Thyroid gland (tissue), 4 donors: ENCODE measurements at regions not wholly inside any gene's neighbourhood (a gene's known extent, or its start where the extent isn't known, plus 50 kb on each side); places are given as distances from the start of the nearest gene placed in this dataset.

Source experiments
- POLR2A ChIP-seq, 2 donors: fragments of 450-650 bp; IDR thresholded peaks; one replicate each; pipeline ENCODE4 v1.6.1; 2017; ENCODE audit warnings: antibody characterized with exemption in 2 of 2, mild to moderate bottlenecking in 2 of 2, moderate library complexity in 1 of 2
- TF ChIP-seq, protein P1 (sequence below), 6 experiments: fragments of 200-600 bp in 3 of 6; fragments of 450-650 bp in 3 of 6; sonication (generic) in 3 of 6; IDR thresholded peaks; one replicate each; pipeline ENCODE4 v1.5.1; 2016 to 2019; ENCODE audit warnings: antibody characterized with exemption in 6 of 6, mild to moderate bottlenecking in 2 of 6, inconsistent platforms in 1 of 6, moderate library complexity in 1 of 6

DNA sequence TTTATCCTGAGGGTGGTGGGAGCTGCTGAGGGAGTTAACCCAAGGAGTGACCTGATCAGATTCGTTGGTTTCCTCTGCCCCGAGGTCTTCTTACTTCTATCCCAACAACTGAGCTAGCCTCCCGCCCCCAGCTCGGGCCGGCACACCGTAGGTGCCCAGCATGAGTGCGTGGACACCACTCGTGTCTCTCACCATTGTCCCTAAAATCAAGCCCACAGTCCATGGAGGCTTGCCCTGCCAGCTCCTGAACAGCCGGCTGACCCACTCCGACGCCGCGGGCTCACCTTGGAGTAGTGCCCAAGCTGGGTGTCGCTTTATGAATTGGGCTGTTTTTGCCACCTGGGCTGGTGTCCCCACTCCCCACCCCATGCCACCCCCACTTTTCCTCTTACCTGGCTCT is 59.0 kb upstream of the CCDC167 start:
- no peak for TF ChIP-seq POLR2A (IDR thresholded peaks at IDR 0.05)
- TF ChIP-seq, protein P1, sequence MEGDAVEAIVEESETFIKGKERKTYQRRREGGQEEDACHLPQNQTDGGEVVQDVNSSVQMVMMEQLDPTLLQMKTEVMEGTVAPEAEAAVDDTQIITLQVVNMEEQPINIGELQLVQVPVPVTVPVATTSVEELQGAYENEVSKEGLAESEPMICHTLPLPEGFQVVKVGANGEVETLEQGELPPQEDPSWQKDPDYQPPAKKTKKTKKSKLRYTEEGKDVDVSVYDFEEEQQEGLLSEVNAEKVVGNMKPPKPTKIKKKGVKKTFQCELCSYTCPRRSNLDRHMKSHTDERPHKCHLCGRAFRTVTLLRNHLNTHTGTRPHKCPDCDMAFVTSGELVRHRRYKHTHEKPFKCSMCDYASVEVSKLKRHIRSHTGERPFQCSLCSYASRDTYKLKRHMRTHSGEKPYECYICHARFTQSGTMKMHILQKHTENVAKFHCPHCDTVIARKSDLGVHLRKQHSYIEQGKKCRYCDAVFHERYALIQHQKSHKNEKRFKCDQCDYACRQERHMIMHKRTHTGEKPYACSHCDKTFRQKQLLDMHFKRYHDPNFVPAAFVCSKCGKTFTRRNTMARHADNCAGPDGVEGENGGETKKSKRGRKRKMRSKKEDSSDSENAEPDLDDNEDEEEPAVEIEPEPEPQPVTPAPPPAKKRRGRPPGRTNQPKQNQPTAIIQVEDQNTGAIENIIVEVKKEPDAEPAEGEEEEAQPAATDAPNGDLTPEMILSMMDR (IDR thresholded peaks at IDR 0.05): no peak
